Caco-2 (cell line): ENCODE measurements at regions not wholly inside any gene's neighbourhood (a gene's known extent, or its start where the extent isn't known, plus 50 kb on each side); places are given as distances from the start of the nearest gene placed in this dataset.

Source experiments
- BruUV-seq: library from RNA; stranded (reverse); fragments of 400-500 nt; replicated peaks from 2 replicates; lab custom pipeline; 2021; lab: Mats Ljungman, UMichigan
- CTCF ChIA-PET: fragments of 300-600 bp; sonication (Branson Sonifier 250); formaldehyde crosslinking; loops from one replicate; lab custom pipeline; 2022; ENCODE audit warnings: antibody characterized with exemption; lab: Charles Lee
- POLR2A ChIA-PET: fragments of 300-600 bp; sonication (Branson Sonifier 250); formaldehyde crosslinking; loops from one replicate; lab custom pipeline; 2022; ENCODE audit warnings: antibody characterized with exemption; lab: Charles Lee
- DNase-seq, 2 experiments: peaks; one replicate each; pipeline versions ENCODE4 v3.0.0 to v3.0.0-alpha.2; 2020 to 2022
- H3K27me3 ChIP-seq: replicated peaks from 2 replicates; pipeline ENCODE4 v1.6.0; 2011; ENCODE audit warnings: low read length; ENCODE audit not compliant: control insufficient read depth, insufficient read depth
- H3K36me3 ChIP-seq: 2 replicates; pipeline ENCODE4 v1.5.1; 2011; ENCODE audit warnings: low read length; ENCODE audit not compliant: control insufficient read depth, insufficient read depth
- H3K4me1 ChIP-seq: fragments of 250-450 bp; sonication (Bioruptor Pico); 2 replicates; pipeline ENCODE4 v1.5.1; 2020; ENCODE audit warnings: mild to moderate bottlenecking
- H3K4me3 ChIP-seq: 2 replicates; pipeline ENCODE4 v1.5.1; 2011; ENCODE audit warnings: low read depth, mild to moderate bottlenecking, control low read depth, low read length
- H3K9me3 ChIP-seq: fragments of 250-450 bp; sonication (Bioruptor Pico); 2 replicates; pipeline ENCODE4 v1.5.1; 2020; ENCODE audit warnings: mild to moderate bottlenecking, moderate library complexity
- H3K27ac Mint-ChIP-seq: one replicate; pipeline ENCODE4 v1.8.0; 2022; ENCODE audit warnings: mixed read lengths; ENCODE audit not compliant: unreplicated experiment
- H3K27me3 Mint-ChIP-seq: one replicate; pipeline ENCODE4 v1.8.0; 2022; ENCODE audit warnings: mixed read lengths; ENCODE audit not compliant: insufficient read depth, unreplicated experiment
- H3K36me3 Mint-ChIP-seq: one replicate; pipeline ENCODE4 v1.8.0; 2022; ENCODE audit warnings: mild to moderate bottlenecking, mixed read lengths; ENCODE audit not compliant: insufficient read depth, unreplicated experiment
- H3K4me1 Mint-ChIP-seq: one replicate; pipeline ENCODE4 v1.8.0; 2022; ENCODE audit warnings: low read depth, mixed read lengths; ENCODE audit not compliant: unreplicated experiment
- H3K4me3 Mint-ChIP-seq: one replicate; pipeline ENCODE4 v1.8.0; 2022; ENCODE audit warnings: mild to moderate bottlenecking, moderate library complexity, mixed read lengths; ENCODE audit not compliant: unreplicated experiment
- H3K9me3 Mint-ChIP-seq: one replicate; pipeline ENCODE4 v1.8.0; 2022; ENCODE audit warnings: mixed read lengths; ENCODE audit not compliant: unreplicated experiment
- CTCF ChIP-seq, 2 experiments: fragments of 200-600 bp in 1 of 2; IDR thresholded peaks; 1 replicate in 1 of 2; 2 replicates in 1 of 2; pipeline versions ENCODE4 v1.5.1 to v1.8.0; 2011 to 2022; ENCODE audit warnings: antibody characterized with exemption in 1 of 2, control low read depth in 1 of 2, inconsistent platforms in 1 of 2, low read depth in 1 of 2, low read length in 1 of 2, mild to moderate bottlenecking in 1 of 2, moderate library complexity in 1 of 2; ENCODE audit not compliant: insufficient read depth in 1 of 2, severe bottlenecking in 1 of 2, unreplicated experiment in 1 of 2
- intact Hi-C: fragments of 100-400 bp; cut with micrococcal nuclease; formaldehyde crosslinking; loops from one replicate; pipeline ENCODE4 v1.10.0; 2022; ENCODE audit not compliant: unreplicated experiment

GRCh38 chr12:17215759-17216570 is 610.0 kb upstream of the LMO3 start:
- ChIA-PET CTCF (no interaction called here), POLR2A (no interaction called here)
- H3K4me3 ChIP-seq: no peak overlapping the region
- H3K36me3 Mint-ChIP-seq: no peaks in the 10 kb centered on the region
- no peak overlapping the region for H3K27ac Mint-ChIP-seq
- H3K4me1 Mint-ChIP-seq: no peaks in the 10 kb centered on the region
- peak; percentile 16 to 19 for TF ChIP-seq CTCF (IDR thresholded peaks at IDR 0.05; ENCODE audit: insufficient read depth in 1 of 2, low read depth in 1 of 2, low read length in 1 of 2, severe bottlenecking in 1 of 2, unreplicated experiment in 1 of 2)
- intact Hi-C loops: loop anchor here (2.0 to 5.0 kb wide), 3 partner anchors 296 to 373 kb away; no protein-coding TSS in a partner anchor
- peaks cover 6% of the 10 kb centered on the region for H3K27me3 Mint-ChIP-seq
- H3K4me3 Mint-ChIP-seq: no peak overlapping the region
- DNase-seq: peak in 1 of 2 experiments; percentile 25
- H3K27me3 ChIP-seq: no peaks in the 10 kb centered on the region
- BruUV-seq: no TSS peak
- H3K9me3 Mint-ChIP-seq: peaks cover 9% of the 10 kb centered on the region
- no peaks in the 10 kb centered on the region for H3K4me1 ChIP-seq
- no peaks in the 10 kb centered on the region for H3K36me3 ChIP-seq
- no peaks in the 10 kb centered on the region for H3K9me3 ChIP-seq

- peaks cover 6% of the 10 kb centered on the region for H3K27me3 Mint-ChIP-seq
- ChIA-PET CTCF (interaction anchor here (0.6 kb wide), 1 partner anchor 427 kb away, joined by 3 read pairs; no protein-coding TSS in a partner anchor), POLR2A (no interaction called here)
- Histone ChIP-seq H3K27me3 (no peaks in the 10 kb centered on the region), H3K36me3 (no peaks in the 10 kb centered on the region), H3K9me3 (no peaks in the 10 kb centered on the region), H3K4me1 (no peaks in the 10 kb centered on the region), H3K4me3 (no peak overlapping the region)
- intact Hi-C loops: loop anchor here (5.0 kb wide), 2 partner anchors 297 to 312 kb away; no protein-coding TSS in a partner anchor
- no peaks in the 10 kb centered on the region for H3K36me3 Mint-ChIP-seq
- H3K27ac Mint-ChIP-seq: no peak overlapping the region
- TF ChIP-seq CTCF (IDR thresholded peaks at IDR 0.05; ENCODE audit: insufficient read depth in 1 of 2, low read depth in 1 of 2, low read length in 1 of 2, severe bottlenecking in 1 of 2, unreplicated experiment in 1 of 2): no peak
- no peaks in the 10 kb centered on the region for H3K4me1 Mint-ChIP-seq
- no TSS peak for BruUV-seq
- H3K4me3 Mint-ChIP-seq: no peak overlapping the region
- no peak for DNase-seq
- peaks cover 9% of the 10 kb centered on the region for H3K9me3 Mint-ChIP-seq
Measured at GRCh38 chr12:17214929-17215328, 609.0 kb upstream of the LMO3 start.

GRCh38 chr12:17206553-17206952 is 600.6 kb upstream of the LMO3 start:
- H3K9me3 Mint-ChIP-seq: no peaks in the 10 kb centered on the region

More at GRCh38 chr12:17206553-17206952, 600.6 kb upstream of the LMO3 start:
- Histone ChIP-seq H3K4me3 (no peak overlapping the region), H3K4me1 (no peaks in the 10 kb centered on the region), H3K27me3 (no peaks in the 10 kb centered on the region), H3K36me3 (no peaks in the 10 kb centered on the region), H3K9me3 (no peaks in the 10 kb centered on the region)
- Mint-ChIP-seq H3K27me3 (no peaks in the 10 kb centered on the region), H3K4me1 (no peaks in the 10 kb centered on the region), H3K27ac (no peak overlapping the region), H3K4me3 (no peak overlapping the region), H3K36me3 (no peaks in the 10 kb centered on the region)
- no TSS peak for BruUV-seq
- ChIA-PET POLR2A (no interaction called here), CTCF (no interaction called here)
- no peak for DNase-seq
- intact Hi-C loops: no loop called here
- TF ChIP-seq CTCF (IDR thresholded peaks at IDR 0.05; ENCODE audit: insufficient read depth in 1 of 2, low read depth in 1 of 2, low read length in 1 of 2, severe bottlenecking in 1 of 2, unreplicated experiment in 1 of 2): no peak
